SK-N-SH (cell line): ENCODE measurements at regions not wholly inside any gene's neighbourhood (a gene's known extent, or its start where the extent isn't known, plus 50 kb on each side); places are given as distances from the start of the nearest gene placed in this dataset.
"Not testable (repeated sequence)": the region's sequence is repeated elsewhere in the genome, so short reads cannot be mapped to it uniquely, and the experiment has no call there.

Experiments used
- CTCF ChIA-PET: fragments of 300-600, 350-600 bp; formaldehyde crosslinking; extraction: SDS; loops from one replicate; lab custom pipeline; 2021; lab: Yijun Ruan, JAX
- POLR2A ChIA-PET: fragments of 350-600 bp; sonication (Branson Sonifier 250); formaldehyde crosslinking; extraction: SDS; loops from one replicate; lab custom pipeline; 2020; ENCODE audit warnings: antibody characterized with exemption, inconsistent platforms; lab: Yijun Ruan, JAX
- DNase-seq: peaks from one replicate; pipeline ENCODE4 v3.0.0; 2012
- H2AFZ ChIP-seq: fragments of 200-600 bp; sonication (generic); 2 replicates; pipeline ENCODE4 v1.8.1; 2016; ENCODE audit warnings: antibody characterized with exemption, mild to moderate bottlenecking, low read depth
- H3F3A ChIP-seq: fragments of 200-600 bp; sonication (generic); replicated peaks from 2 replicates; pipeline ENCODE3; 2016; ENCODE audit warnings: antibody characterized with exemption, mild to moderate bottlenecking; ENCODE audit not compliant: insufficient read depth
- H3K27ac ChIP-seq, 2 experiments: fragments of 200-500 bp in 1 of 2; fragments of 200-600 bp in 1 of 2; sonication (Bioruptor generic) in 1 of 2; sonication (generic), shearing (Covaris generic) in 1 of 2; 2 replicates each; pipeline versions ENCODE4 v1.5.1 to v1.6.1; 2014 to 2016; ENCODE audit warnings: low read depth in 2 of 2, inconsistent platforms in 1 of 2, low read length in 1 of 2, mild to moderate bottlenecking in 1 of 2, mixed read lengths in 1 of 2
- H3K27me3 ChIP-seq: fragments of 200-600 bp; sonication (generic), shearing (Covaris generic); 2 replicates; pipeline ENCODE4 v1.6.1; 2016; ENCODE audit warnings: mixed run types; ENCODE audit not compliant: insufficient read depth
- H3K36me3 ChIP-seq, 2 experiments: fragments of 200-500 bp in 1 of 2; fragments of 200-600 bp in 1 of 2; sonication (Bioruptor generic) in 1 of 2; sonication (generic) in 1 of 2; replicated peaks in 1 of 2; 2 replicates each; pipeline versions ENCODE3 to v1.5.1; 2014 to 2016; ENCODE audit warnings: low read length in 1 of 2, mild to moderate bottlenecking in 1 of 2; ENCODE audit not compliant: insufficient read depth in 2 of 2, control insufficient read depth in 1 of 2
- H3K4me1 ChIP-seq, 2 experiments: fragments of 200-500 bp in 1 of 2; fragments of 200-600 bp in 1 of 2; sonication (Bioruptor generic) in 1 of 2; sonication (generic), shearing (Covaris generic) in 1 of 2; 2 replicates each; pipeline versions ENCODE4 v1.5.1 to v1.6.1; 2014 to 2016; ENCODE audit warnings: low read depth in 1 of 2, low read length in 1 of 2, mixed run types in 1 of 2; ENCODE audit not compliant: insufficient read depth in 2 of 2, control insufficient read depth in 1 of 2
- H3K4me2 ChIP-seq: fragments of 200-600 bp; sonication (generic), shearing (Covaris generic); 2 replicates; pipeline ENCODE4 v1.6.1; 2017; ENCODE audit warnings: mixed run types
- H3K4me3 ChIP-seq, 2 experiments: fragments of 200-500 bp in 1 of 2; fragments of 200-600 bp in 1 of 2; sonication (Bioruptor generic) in 1 of 2; sonication (generic), shearing (Covaris generic) in 1 of 2; 2 replicates each; pipeline versions ENCODE4 v1.5.1 to v1.8.1; 2014 to 2016; ENCODE audit warnings: low read depth in 2 of 2, inconsistent platforms in 1 of 2, low read length in 1 of 2, mild to moderate bottlenecking in 1 of 2, mixed read lengths in 1 of 2, moderate library complexity in 1 of 2
- H3K79me2 ChIP-seq: fragments of 200-600 bp; sonication (generic); 2 replicates; pipeline ENCODE4 v1.8.1; 2017; ENCODE audit warnings: mild to moderate bottlenecking; ENCODE audit not compliant: insufficient read depth
- H3K9ac ChIP-seq: fragments of 200-600 bp; sonication (generic); 2 replicates; pipeline ENCODE4 v1.6.1; 2017; ENCODE audit warnings: mixed run types
- H3K9me2 ChIP-seq: fragments of 200-600 bp; sonication (generic); 2 replicates; pipeline ENCODE4 v1.6.1; 2017; ENCODE audit warnings: mixed run types
- H3K9me3 ChIP-seq: fragments of 200-600 bp; sonication (generic); 2 replicates; pipeline ENCODE4 v1.6.1; 2017; ENCODE audit warnings: mixed run types, mild to moderate bottlenecking, moderate library complexity
- H4K20me1 ChIP-seq: fragments of 200-600 bp; sonication (generic); 2 replicates; pipeline ENCODE4 v1.6.1; 2017; ENCODE audit warnings: mild to moderate bottlenecking, mixed run types; ENCODE audit not compliant: insufficient read depth
- CHD2 ChIP-seq: fragments of 150-350 bp; IDR thresholded peaks from 2 replicates; pipeline ENCODE4 v1.6.1; 2018; ENCODE audit warnings: low read length; ENCODE audit not compliant: partially characterized antibody
- ELF1 ChIP-seq: IDR thresholded peaks from 2 replicates; pipeline ENCODE4 v1.4.0; 2012
- EZH2phosphoT487 ChIP-seq: fragments of 200-600 bp; sonication (generic); IDR thresholded peaks from 2 replicates; pipeline ENCODE4 v1.6.1; 2017; ENCODE audit warnings: low read depth, mixed run types, mild to moderate bottlenecking, antibody characterized with exemption, moderate library complexity, borderline replicate concordance
- FOSL2 ChIP-seq: IDR thresholded peaks from 2 replicates; pipeline ENCODE4 v1.4.0; 2012; ENCODE audit warnings: low read depth, mild to moderate bottlenecking, moderate library complexity, borderline replicate concordance
- FOXJ3 ChIP-seq: sonication (generic); formaldehyde crosslinking; IDR thresholded peaks from 2 replicates; pipeline ENCODE4 v1.5.1; 2020; ENCODE audit warnings: mild to moderate bottlenecking, missing genetic modification reagents
- IRF3 ChIP-seq: fragments of 150-350 bp; IDR thresholded peaks from 2 replicates; pipeline ENCODE4 v1.6.1; 2016; ENCODE audit warnings: mild to moderate bottlenecking, low read depth, low read length
- MXI1 ChIP-seq: IDR thresholded peaks from 2 replicates; pipeline ENCODE4 v1.6.1; 2012; ENCODE audit warnings: mild to moderate bottlenecking, low read depth, low read length, improper control_type of control experiment
- NFIC ChIP-seq: IDR thresholded peaks from 2 replicates; pipeline ENCODE4 v1.4.0; 2012; ENCODE audit warnings: borderline replicate concordance
- NRF1 ChIP-seq: IDR thresholded peaks from 2 replicates; pipeline ENCODE4 v1.6.1; 2012; ENCODE audit warnings: low read depth, mild to moderate bottlenecking, low read length
- POLR2AphosphoS5 ChIP-seq: IDR thresholded peaks from 2 replicates; pipeline ENCODE4 v1.6.1; 2012; ENCODE audit warnings: low read depth, low read length
- RAD21 ChIP-seq: IDR thresholded peaks from 2 replicates; pipeline ENCODE4 v1.6.1; 2012; ENCODE audit warnings: mild to moderate bottlenecking, low read length
- RCOR1 ChIP-seq: fragments of 150-350 bp; IDR thresholded peaks from 2 replicates; pipeline ENCODE4 v1.6.1; 2017; ENCODE audit warnings: antibody characterized with exemption, low read length
- SMC3 ChIP-seq: IDR thresholded peaks from 2 replicates; pipeline ENCODE4 v1.6.1; 2012; ENCODE audit warnings: low read depth, low read length, improper control_type of control experiment
- TAF1 ChIP-seq: IDR thresholded peaks from 2 replicates; pipeline ENCODE4 v1.6.1; 2012; ENCODE audit warnings: low read depth, mild to moderate bottlenecking, low read length, moderate library complexity, borderline replicate concordance
- TCF12 ChIP-seq: IDR thresholded peaks from 2 replicates; pipeline ENCODE4 v1.4.0; 2012
- TEAD4 ChIP-seq: IDR thresholded peaks from 2 replicates; pipeline ENCODE4 v1.4.0; 2012; ENCODE audit warnings: mild to moderate bottlenecking, borderline replicate concordance; ENCODE audit not compliant: insufficient read depth
- WGBS: methylation state at CpG from one replicate; pipeline ENCODE4 v1.1.6; 2017; ENCODE audit warnings: low lambda C conversion rate; 5-methylcytosine and 5-hydroxymethylcytosine counted together
- TF ChIP-seq, protein P1 (sequence below): IDR thresholded peaks from 2 replicates; pipeline ENCODE4 v1.4.0; 2012; ENCODE audit warnings: low read depth
- TF ChIP-seq, protein P2 (sequence below): fragments of 150-350 bp; IDR thresholded peaks from 2 replicates; pipeline ENCODE4 v1.6.1; 2017; ENCODE audit warnings: antibody characterized with exemption, low read length, low read depth, borderline replicate concordance

GRCh38 chr11:64439772-64440491, 81.0 kb downstream of the RPS6KA4 start:
- H3K79me2 ChIP-seq, H4K20me1 ChIP-seq, H3K27ac ChIP-seq, DNase-seq, H3K36me3 ChIP-seq, POLR2A ChIA-PET, H3K4me3 ChIP-seq, H3K9ac ChIP-seq, H3K9me2 ChIP-seq, H3K4me1 ChIP-seq, H3K4me2 ChIP-seq, H3K9me3 ChIP-seq, H3F3A ChIP-seq, H2AFZ ChIP-seq: not testable (repeated sequence)
- H3K27me3 ChIP-seq, result peaks cover 18% of the 10 kb centered on the region; the same call in 1 of the 2 replicates
- CTCF ChIA-PET, result interaction anchor here (0.8 to 8.0 kb wide), 3 partner anchors 9 to 206 kb away, joined by 3 to 71 read pairs (median 3); no protein-coding TSS in a partner anchor
- 39% methylated on average over 5 of the region's 8 CpGs for WGBS

DNA sequence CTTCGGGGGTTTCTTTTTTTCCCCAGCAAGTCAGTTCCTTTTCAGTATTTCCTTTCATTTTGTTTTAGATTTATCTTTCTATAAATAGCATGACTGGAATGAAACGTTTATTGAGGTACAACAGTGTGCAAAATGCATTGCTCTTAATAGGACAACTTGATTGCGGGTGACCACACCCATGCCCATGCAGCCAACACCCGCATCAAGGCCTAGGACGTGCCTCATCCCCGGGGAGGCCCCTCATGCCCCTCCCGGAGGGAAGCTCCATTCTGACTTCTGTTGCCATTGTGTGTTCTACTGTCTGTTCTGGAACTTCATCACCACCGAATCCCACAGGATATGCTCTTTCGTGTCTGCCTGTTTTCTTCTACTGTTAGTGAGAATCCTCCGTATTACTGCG, 82.2 kb downstream of the RPS6KA4 start:
- 67% methylated on average over 11 of the region's 11 CpGs for WGBS
- Histone ChIP-seq H3K27me3 (peaks cover 18% of the 10 kb centered on the region; the same call in 1 of the 2 replicates), H3K9me2 (no peaks in the 10 kb centered on the region), H3K4me3 (no peak overlapping the region), H3F3A (no peaks in the 10 kb centered on the region), H4K20me1 (no peaks in the 10 kb centered on the region), H3K4me2 (no peak overlapping the region), H3K27ac (no peak overlapping the region), H3K4me1 (no peaks in the 10 kb centered on the region; a peak in 1 of 4 replicates)
- TF ChIP-seq, protein P1, sequence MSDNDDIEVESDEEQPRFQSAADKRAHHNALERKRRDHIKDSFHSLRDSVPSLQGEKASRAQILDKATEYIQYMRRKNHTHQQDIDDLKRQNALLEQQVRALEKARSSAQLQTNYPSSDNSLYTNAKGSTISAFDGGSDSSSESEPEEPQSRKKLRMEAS, result no peak
- no peak for TF ChIP-seq IRF3
- no peak for TF ChIP-seq TCF12
- TF ChIP-seq MXI1, result no peak
- no peak for TF ChIP-seq NFIC
- TF ChIP-seq EZH2phosphoT487, result no peak
- no peak for TF ChIP-seq ELF1
- TF ChIP-seq NRF1, result no peak
- TF ChIP-seq SMC3, result no peak
- no peak for TF ChIP-seq RCOR1
- TF ChIP-seq, all 33 proteins: peak for 0
- Histone ChIP-seq H3K9me3 (no peaks in the 10 kb centered on the region), H3K79me2 (no peaks in the 10 kb centered on the region), H3K9ac (no peak overlapping the region), H3K36me3 (no peaks in the 10 kb centered on the region), H2AFZ (no peak overlapping the region)
- ChIA-PET POLR2A (no interaction called here), CTCF (interaction anchor here (1.1 kb wide), 1 partner anchor 327 kb away, joined by 3 read pairs; no protein-coding TSS in a partner anchor)
- DNase-seq, result no peak

DNA sequence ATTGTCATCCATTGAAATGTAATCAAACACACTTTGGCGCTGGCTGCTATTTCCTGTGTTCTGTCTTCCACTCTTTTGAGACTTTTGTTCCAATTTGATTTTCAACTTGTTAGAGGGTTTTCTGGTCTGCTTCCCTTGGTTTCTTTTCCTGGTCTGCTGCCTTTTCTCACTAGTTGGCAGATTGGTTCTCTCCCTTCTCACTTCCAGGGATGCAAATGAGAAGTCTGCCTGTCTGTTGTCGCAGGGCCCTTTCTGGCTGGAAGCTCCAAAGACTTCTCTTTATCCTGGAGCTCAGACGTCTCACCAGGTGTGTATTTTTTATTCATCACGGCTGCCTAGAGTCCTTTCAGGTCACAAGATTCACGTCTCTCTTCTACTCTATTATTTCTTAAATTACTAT, 84.0 kb downstream of the RPS6KA4 start:
- Histone ChIP-seq H3K27ac (no peak overlapping the region), H3K36me3 (no peaks in the 10 kb centered on the region), H4K20me1 (no peaks in the 10 kb centered on the region), H2AFZ (no peak overlapping the region), H3K27me3 (peaks cover 23% of the 10 kb centered on the region; the same call in 1 of the 2 replicates), H3K9me3 (no peaks in the 10 kb centered on the region), H3F3A (no peaks in the 10 kb centered on the region), H3K79me2 (no peaks in the 10 kb centered on the region), H3K4me2 (no peak overlapping the region), H3K4me1 (peaks cover 0 to 2% of the 10 kb centered on the region in 2 experiments; a peak in 1 of 4 replicates), H3K4me3 (no peak overlapping the region), H3K9me2 (no peaks in the 10 kb centered on the region), H3K9ac (no peak overlapping the region)
- DNase-seq, result no peak
- TF ChIP-seq NFIC (no peak), TEAD4 (no peak), ELF1 (no peak), RAD21 (no peak), POLR2AphosphoS5 (no peak), CHD2 (no peak), FOXJ3 (no peak), EZH2phosphoT487 (no peak), FOSL2 (no peak), TAF1 (no peak)
- TF ChIP-seq, protein P2, sequence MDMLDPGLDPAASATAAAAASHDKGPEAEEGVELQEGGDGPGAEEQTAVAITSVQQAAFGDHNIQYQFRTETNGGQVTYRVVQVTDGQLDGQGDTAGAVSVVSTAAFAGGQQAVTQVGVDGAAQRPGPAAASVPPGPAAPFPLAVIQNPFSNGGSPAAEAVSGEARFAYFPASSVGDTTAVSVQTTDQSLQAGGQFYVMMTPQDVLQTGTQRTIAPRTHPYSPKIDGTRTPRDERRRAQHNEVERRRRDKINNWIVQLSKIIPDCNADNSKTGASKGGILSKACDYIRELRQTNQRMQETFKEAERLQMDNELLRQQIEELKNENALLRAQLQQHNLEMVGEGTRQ, result no peak
- POLR2A ChIA-PET, result no interaction called here
- WGBS, result 58% methylated on average over 5 of the region's 5 CpGs
- CTCF ChIA-PET, result interaction anchor here (0.7 kb wide), 1 partner anchor 210 kb away, joined by 3 read pairs; no protein-coding TSS in a partner anchor
